Caco-2 (cell line): ENCODE measurements at regions not wholly inside any gene's neighbourhood (a gene's known extent, or its start where the extent isn't known, plus 50 kb on each side); places are given as distances from the start of the nearest gene placed in this dataset.

ENCODE experiments used
- BruUV-seq: library from RNA; stranded (reverse); fragments of 400-500 nt; replicated peaks from 2 replicates; lab custom pipeline; 2021; lab: Mats Ljungman, UMichigan
- CTCF ChIA-PET: fragments of 300-600 bp; sonication (Branson Sonifier 250); formaldehyde crosslinking; loops from one replicate; lab custom pipeline; 2022; ENCODE audit warnings: antibody characterized with exemption; lab: Charles Lee
- POLR2A ChIA-PET: fragments of 300-600 bp; sonication (Branson Sonifier 250); formaldehyde crosslinking; loops from one replicate; lab custom pipeline; 2022; ENCODE audit warnings: antibody characterized with exemption; lab: Charles Lee
- DNase-seq, 2 experiments: peaks; one replicate each; pipeline versions ENCODE4 v3.0.0 to v3.0.0-alpha.2; 2020 to 2022
- H3K27me3 ChIP-seq: replicated peaks from 2 replicates; pipeline ENCODE4 v1.6.0; 2011; ENCODE audit warnings: low read length; ENCODE audit not compliant: control insufficient read depth, insufficient read depth
- H3K36me3 ChIP-seq: 2 replicates; pipeline ENCODE4 v1.5.1; 2011; ENCODE audit warnings: low read length; ENCODE audit not compliant: control insufficient read depth, insufficient read depth
- H3K4me1 ChIP-seq: fragments of 250-450 bp; sonication (Bioruptor Pico); 2 replicates; pipeline ENCODE4 v1.5.1; 2020; ENCODE audit warnings: mild to moderate bottlenecking
- H3K4me3 ChIP-seq: 2 replicates; pipeline ENCODE4 v1.5.1; 2011; ENCODE audit warnings: low read depth, mild to moderate bottlenecking, control low read depth, low read length
- H3K9me3 ChIP-seq: fragments of 250-450 bp; sonication (Bioruptor Pico); 2 replicates; pipeline ENCODE4 v1.5.1; 2020; ENCODE audit warnings: mild to moderate bottlenecking, moderate library complexity
- H3K27ac Mint-ChIP-seq: one replicate; pipeline ENCODE4 v1.8.0; 2022; ENCODE audit warnings: mixed read lengths; ENCODE audit not compliant: unreplicated experiment
- H3K27me3 Mint-ChIP-seq: one replicate; pipeline ENCODE4 v1.8.0; 2022; ENCODE audit warnings: mixed read lengths; ENCODE audit not compliant: insufficient read depth, unreplicated experiment
- H3K36me3 Mint-ChIP-seq: one replicate; pipeline ENCODE4 v1.8.0; 2022; ENCODE audit warnings: mild to moderate bottlenecking, mixed read lengths; ENCODE audit not compliant: insufficient read depth, unreplicated experiment
- H3K4me1 Mint-ChIP-seq: one replicate; pipeline ENCODE4 v1.8.0; 2022; ENCODE audit warnings: low read depth, mixed read lengths; ENCODE audit not compliant: unreplicated experiment
- H3K4me3 Mint-ChIP-seq: one replicate; pipeline ENCODE4 v1.8.0; 2022; ENCODE audit warnings: mild to moderate bottlenecking, moderate library complexity, mixed read lengths; ENCODE audit not compliant: unreplicated experiment
- H3K9me3 Mint-ChIP-seq: one replicate; pipeline ENCODE4 v1.8.0; 2022; ENCODE audit warnings: mixed read lengths; ENCODE audit not compliant: unreplicated experiment
- intact Hi-C: fragments of 100-400 bp; cut with micrococcal nuclease; formaldehyde crosslinking; loops from one replicate; pipeline ENCODE4 v1.10.0; 2022; ENCODE audit not compliant: unreplicated experiment
- TF ChIP-seq, protein P1 (sequence below), 2 experiments: fragments of 200-600 bp in 1 of 2; IDR thresholded peaks; 1 replicate in 1 of 2; 2 replicates in 1 of 2; pipeline versions ENCODE4 v1.5.1 to v1.8.0; 2011 to 2022; ENCODE audit warnings: antibody characterized with exemption in 1 of 2, control low read depth in 1 of 2, inconsistent platforms in 1 of 2, low read depth in 1 of 2, low read length in 1 of 2, mild to moderate bottlenecking in 1 of 2, moderate library complexity in 1 of 2; ENCODE audit not compliant: insufficient read depth in 1 of 2, severe bottlenecking in 1 of 2, unreplicated experiment in 1 of 2

GRCh38 chr9:549455-549997 is 292.0 kb upstream of the DMRT1 start:
- no peak overlapping the region for H3K4me3 Mint-ChIP-seq
- Histone ChIP-seq H3K4me1 (0 out of 2 replicates have a peak, but pooled peaks cover 4% of the 10 kb centered on the region), H3K27me3 (no peaks in the 10 kb centered on the region), H3K36me3 (no peaks in the 10 kb centered on the region), H3K9me3 (no peaks in the 10 kb centered on the region), H3K4me3 (no peak overlapping the region)
- DNase-seq: no peak
- peaks cover 47% of the 10 kb centered on the region for H3K36me3 Mint-ChIP-seq
- peaks cover 22% of the 10 kb centered on the region for H3K4me1 Mint-ChIP-seq
- no TSS peak for BruUV-seq
- ChIA-PET POLR2A (no interaction called here), CTCF (no interaction called here)
- intact Hi-C loops: no loop called here
- H3K27me3 Mint-ChIP-seq: no peaks in the 10 kb centered on the region
- TF ChIP-seq, protein P1, sequence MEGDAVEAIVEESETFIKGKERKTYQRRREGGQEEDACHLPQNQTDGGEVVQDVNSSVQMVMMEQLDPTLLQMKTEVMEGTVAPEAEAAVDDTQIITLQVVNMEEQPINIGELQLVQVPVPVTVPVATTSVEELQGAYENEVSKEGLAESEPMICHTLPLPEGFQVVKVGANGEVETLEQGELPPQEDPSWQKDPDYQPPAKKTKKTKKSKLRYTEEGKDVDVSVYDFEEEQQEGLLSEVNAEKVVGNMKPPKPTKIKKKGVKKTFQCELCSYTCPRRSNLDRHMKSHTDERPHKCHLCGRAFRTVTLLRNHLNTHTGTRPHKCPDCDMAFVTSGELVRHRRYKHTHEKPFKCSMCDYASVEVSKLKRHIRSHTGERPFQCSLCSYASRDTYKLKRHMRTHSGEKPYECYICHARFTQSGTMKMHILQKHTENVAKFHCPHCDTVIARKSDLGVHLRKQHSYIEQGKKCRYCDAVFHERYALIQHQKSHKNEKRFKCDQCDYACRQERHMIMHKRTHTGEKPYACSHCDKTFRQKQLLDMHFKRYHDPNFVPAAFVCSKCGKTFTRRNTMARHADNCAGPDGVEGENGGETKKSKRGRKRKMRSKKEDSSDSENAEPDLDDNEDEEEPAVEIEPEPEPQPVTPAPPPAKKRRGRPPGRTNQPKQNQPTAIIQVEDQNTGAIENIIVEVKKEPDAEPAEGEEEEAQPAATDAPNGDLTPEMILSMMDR (IDR thresholded peaks at IDR 0.05; ENCODE audit: insufficient read depth in 1 of 2, low read depth in 1 of 2, low read length in 1 of 2, severe bottlenecking in 1 of 2, unreplicated experiment in 1 of 2): no peak
- no peaks in the 10 kb centered on the region for H3K9me3 Mint-ChIP-seq
- H3K27ac Mint-ChIP-seq: peak overlapping the region; percentile 29

DNA sequence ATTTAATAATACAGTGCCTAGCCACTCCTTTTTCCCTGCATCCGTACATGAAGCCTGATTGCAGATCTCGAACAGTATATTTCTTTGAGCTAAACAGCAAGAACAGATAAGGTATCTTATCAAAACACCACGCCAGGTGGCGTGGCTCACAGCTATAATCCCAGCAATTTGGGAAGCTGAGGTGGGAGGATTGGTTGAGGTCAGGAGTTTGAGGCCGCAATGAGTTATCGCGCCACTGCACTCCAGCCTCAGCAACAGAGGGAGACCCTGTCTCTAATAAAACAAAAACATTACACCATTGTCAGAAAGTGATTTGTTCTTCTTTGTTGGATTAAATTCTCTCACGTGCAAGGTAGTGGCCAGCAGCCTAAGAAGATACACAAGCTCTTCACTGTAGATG is 291.2 kb upstream of the DMRT1 start:
- CTCF ChIA-PET: no interaction called here
- BruUV-seq: no TSS peak
- Mint-ChIP-seq H3K27me3 (no peaks in the 10 kb centered on the region), H3K36me3 (peaks cover 41% of the 10 kb centered on the region), H3K27ac (no peak overlapping the region), H3K4me3 (no peak overlapping the region), H3K9me3 (no peaks in the 10 kb centered on the region), H3K4me1 (peaks cover 14% of the 10 kb centered on the region)
- Histone ChIP-seq H3K4me3 (no peak overlapping the region), H3K4me1 (0 out of 2 replicates have a peak, but pooled peaks cover 12% of the 10 kb centered on the region), H3K27me3 (no peaks in the 10 kb centered on the region), H3K9me3 (no peaks in the 10 kb centered on the region), H3K36me3 (no peaks in the 10 kb centered on the region)
- POLR2A ChIA-PET: no interaction called here
- no peak for DNase-seq
- intact Hi-C loops: no loop called here
- TF ChIP-seq, protein P1 (IDR thresholded peaks at IDR 0.05; ENCODE audit: insufficient read depth in 1 of 2, low read depth in 1 of 2, low read length in 1 of 2, severe bottlenecking in 1 of 2, unreplicated experiment in 1 of 2): no peak

GRCh38 chr9:551986-552929 is 289.2 kb upstream of the DMRT1 start:
- Mint-ChIP-seq H3K4me3 (no peak overlapping the region), H3K27me3 (no peaks in the 10 kb centered on the region), H3K9me3 (no peaks in the 10 kb centered on the region), H3K27ac (no peak overlapping the region), H3K4me1 (peaks cover 21% of the 10 kb centered on the region), H3K36me3 (peaks cover 38% of the 10 kb centered on the region)
- no peaks in the 10 kb centered on the region for H3K27me3 ChIP-seq
- H3K4me1 ChIP-seq: peaks cover 28% of the 10 kb centered on the region
- ChIA-PET POLR2A (no interaction called here), CTCF (no interaction called here)
- no peaks in the 10 kb centered on the region for H3K9me3 ChIP-seq
- intact Hi-C loops: no loop called here
- H3K36me3 ChIP-seq: no peaks in the 10 kb centered on the region
- DNase-seq: no peak
- TF ChIP-seq, protein P1 (IDR thresholded peaks at IDR 0.05; ENCODE audit: insufficient read depth in 1 of 2, low read depth in 1 of 2, low read length in 1 of 2, severe bottlenecking in 1 of 2, unreplicated experiment in 1 of 2): no peak
- H3K4me3 ChIP-seq: no peak overlapping the region
- BruUV-seq: no TSS peak
